Natural killer cell treated with Interleukin-12 subunit alpha and Interleukin-12 subunit beta and Interleukin-15 and Interleukin-18, amount 100 ng/mL, for 72 hours (primary cell): ENCODE measurements at regions not wholly inside any gene's neighbourhood (a gene's known extent, or its start where the extent isn't known, plus 50 kb on each side); places are given as distances from the start of the nearest gene placed in this dataset.

Source experiments
- ATAC-seq, 2 donors: fragments of 150-1000 bp; cut with Tn5 transposase in 1 of 2; sonication (Bioruptor Pico), chemical (Tn5 transposase) in 1 of 2; 2 replicates each; pipeline ENCODE4 v1.10.0; 2021
- DNase-seq: peaks from one replicate; pipeline ENCODE4 v3.0.0; 2022; ENCODE audit warnings: low spot score
- H3K27ac Mint-ChIP-seq, 2 donors: 1 replicate in 1 of 2; 2 replicates in 1 of 2; pipeline ENCODE4 v1.8.0; 2022; ENCODE audit warnings: mixed read lengths in 2 of 2, mild to moderate bottlenecking in 1 of 2, moderate library complexity in 1 of 2
- H3K27me3 Mint-ChIP-seq, 2 donors: 1 replicate in 1 of 2; 2 replicates in 1 of 2; pipeline ENCODE4 v1.8.0; 2022; ENCODE audit warnings: mixed read lengths in 2 of 2
- H3K36me3 Mint-ChIP-seq: one replicate; pipeline ENCODE4 v1.8.0; 2022; ENCODE audit warnings: mixed read lengths
- H3K4me1 Mint-ChIP-seq, 2 donors: 1 replicate in 1 of 2; 2 replicates in 1 of 2; pipeline ENCODE4 v1.8.0; 2022; ENCODE audit warnings: low read depth in 2 of 2, mixed read lengths in 2 of 2, mild to moderate bottlenecking in 1 of 2
- H3K4me3 Mint-ChIP-seq: one replicate; pipeline ENCODE4 v1.8.0; 2022; ENCODE audit warnings: mixed read lengths
- H3K9me3 Mint-ChIP-seq: 2 replicates; pipeline ENCODE4 v1.8.0; 2022; ENCODE audit warnings: mixed read lengths

DNA sequence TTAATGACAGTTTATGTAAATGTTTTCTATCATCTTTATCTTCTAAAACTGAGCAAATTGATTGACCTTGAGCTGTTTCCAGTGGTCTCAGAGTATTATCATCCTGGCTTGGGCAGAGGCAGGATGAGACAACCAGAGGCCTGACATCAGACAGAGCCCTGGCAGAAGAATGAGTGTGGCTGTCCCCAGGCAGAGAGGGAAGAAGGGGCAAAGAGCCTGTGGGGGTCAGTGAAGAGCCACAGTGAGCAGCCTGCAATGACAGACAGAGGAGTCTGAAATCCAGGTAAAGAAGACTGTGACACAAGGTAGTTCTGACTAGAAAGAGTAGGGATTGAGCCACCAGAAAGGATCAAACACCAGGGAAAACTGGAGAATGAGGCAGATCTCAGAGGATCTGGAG is 182.4 kb upstream of the ARSJ start:
- Mint-ChIP-seq H3K9me3 (no peaks in the 10 kb centered on the region), H3K27ac (no peak overlapping the region), H3K36me3 (no peaks in the 10 kb centered on the region), H3K4me3 (no peak overlapping the region), H3K4me1 (no peaks in the 10 kb centered on the region), H3K27me3 (peaks cover 4 to 7% of the 10 kb centered on the region in 2 donors)
- no peak for ATAC-seq
- no peak for DNase-seq

DNA sequence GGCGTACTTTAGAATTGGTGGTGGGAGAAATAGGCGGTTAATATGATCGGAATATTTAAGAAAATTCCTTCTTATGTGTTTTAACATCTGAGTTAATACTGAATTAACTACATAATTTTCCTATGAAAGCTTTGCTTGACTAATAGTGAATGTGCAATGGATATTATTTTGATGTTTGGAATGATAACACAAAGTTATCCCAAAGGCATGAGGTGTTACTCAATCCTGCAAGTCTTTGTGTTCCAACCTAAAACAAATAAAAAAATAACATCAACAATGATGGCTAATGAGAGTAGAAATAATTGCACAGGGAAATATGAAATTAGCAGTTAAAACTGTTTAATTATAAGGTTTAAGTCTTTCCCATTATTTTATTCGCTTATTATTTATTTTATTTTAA is 183.6 kb upstream of the ARSJ start:
- DNase-seq (no peak), ATAC-seq (no peak)
- Mint-ChIP-seq H3K4me1 (no peaks in the 10 kb centered on the region), H3K27me3 (peaks cover 4 to 7% of the 10 kb centered on the region in 2 donors), H3K27ac (no peak overlapping the region), H3K4me3 (no peak overlapping the region), H3K9me3 (no peaks in the 10 kb centered on the region), H3K36me3 (no peaks in the 10 kb centered on the region)

DNA sequence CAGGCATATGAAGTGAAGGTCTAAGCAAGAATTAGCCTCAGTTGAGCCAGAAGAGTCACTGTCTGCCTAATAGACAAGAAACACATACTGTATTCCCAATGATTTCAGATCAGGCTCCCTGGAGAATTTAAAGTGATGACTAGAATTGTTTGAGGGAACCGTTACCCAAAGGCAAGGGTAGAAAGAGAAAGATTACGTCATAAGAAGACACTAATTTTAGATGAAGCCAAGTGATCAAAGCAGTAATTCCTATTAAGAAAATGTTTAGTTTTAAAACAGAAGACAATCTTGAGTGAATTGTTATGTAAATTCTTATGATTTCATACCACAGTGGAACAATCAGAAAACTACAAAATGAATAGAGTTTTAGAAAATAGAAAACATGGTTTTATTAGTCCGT is 194.5 kb upstream of the ARSJ start:
- Mint-ChIP-seq H3K36me3 (no peaks in the 10 kb centered on the region), H3K27ac (no peak overlapping the region), H3K4me3 (no peak overlapping the region), H3K9me3 (no peaks in the 10 kb centered on the region), H3K27me3 (peaks cover 0 to 8% of the 10 kb centered on the region in 2 donors), H3K4me1 (no peaks in the 10 kb centered on the region)
- DNase-seq: no peak
- no peak for ATAC-seq

DNA sequence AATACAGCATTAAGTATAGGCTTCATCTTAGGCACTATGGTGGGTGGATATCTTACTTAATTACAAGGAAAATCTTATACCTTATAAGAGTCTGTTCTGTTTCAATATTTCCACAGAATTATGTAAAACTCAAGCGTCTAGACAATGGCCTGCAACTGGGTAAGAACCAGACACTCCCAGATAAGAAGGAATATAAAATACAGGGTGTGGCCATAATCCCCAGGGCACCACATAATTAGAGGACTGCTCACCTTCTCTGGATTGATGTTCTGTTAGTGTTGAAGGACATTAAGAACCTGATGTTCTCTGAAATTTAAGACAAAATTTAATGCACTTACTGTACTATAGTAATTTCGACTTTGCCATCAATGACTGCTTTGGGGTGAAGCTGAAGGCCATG is 198.2 kb upstream of the ARSJ start:
- no peak overlapping the region for H3K27ac Mint-ChIP-seq
- DNase-seq (no peak), ATAC-seq (no peak)
- H3K27me3 Mint-ChIP-seq: peaks cover 0 to 4% of the 10 kb centered on the region in 2 donors
- H3K4me3 Mint-ChIP-seq: no peak overlapping the region
- peaks cover 4% of the 10 kb centered on the region for H3K9me3 Mint-ChIP-seq
- H3K4me1 Mint-ChIP-seq: no peaks in the 10 kb centered on the region
- no peaks in the 10 kb centered on the region for H3K36me3 Mint-ChIP-seq

DNA sequence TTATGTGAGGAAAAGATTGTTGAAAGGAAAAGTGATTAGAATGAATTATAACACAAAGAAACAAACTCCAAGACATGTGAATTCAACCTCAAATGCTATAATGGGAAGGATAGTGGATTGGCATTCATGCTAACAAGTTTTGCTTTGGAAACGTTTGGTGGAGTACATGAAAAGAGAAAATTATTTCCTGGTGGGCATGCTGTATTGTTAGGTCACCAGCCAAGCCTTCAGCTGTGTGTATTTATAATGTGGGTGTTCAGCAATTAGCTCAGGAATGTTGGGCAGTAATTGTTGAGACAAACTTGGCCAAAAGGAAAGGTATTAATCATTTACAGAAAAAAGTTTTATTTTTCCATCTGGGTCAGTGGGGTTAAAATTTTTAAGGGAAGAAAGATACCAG is 198.9 kb upstream of the ARSJ start:
- Mint-ChIP-seq H3K27me3 (no peaks in the 10 kb centered on the region), H3K4me1 (no peaks in the 10 kb centered on the region), H3K4me3 (no peak overlapping the region), H3K36me3 (no peaks in the 10 kb centered on the region), H3K9me3 (peaks cover 6% of the 10 kb centered on the region), H3K27ac (no peak overlapping the region)
- no peak for ATAC-seq
- DNase-seq: no peak

DNA sequence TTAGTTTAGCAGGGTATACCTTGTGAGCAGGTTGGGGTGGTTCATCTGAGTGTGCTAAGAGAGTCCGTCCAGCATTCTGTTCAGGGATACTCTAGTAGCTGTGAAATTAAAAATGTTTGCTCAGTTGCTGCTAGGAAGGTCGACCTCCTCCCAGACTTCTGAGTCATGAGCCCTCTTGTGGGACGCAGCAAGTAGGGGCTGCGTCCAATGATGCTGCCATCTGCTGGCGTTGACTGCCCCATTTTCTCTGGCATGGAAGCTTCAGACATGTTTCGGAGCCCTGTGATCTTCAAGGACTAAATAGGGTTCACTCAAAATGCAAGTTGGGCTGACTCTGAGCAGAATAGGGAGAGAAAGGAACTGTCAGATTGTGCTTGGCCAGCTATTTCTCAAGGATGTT is 201.0 kb upstream of the ARSJ start:
- no peak for ATAC-seq
- Mint-ChIP-seq H3K9me3 (peaks cover 6% of the 10 kb centered on the region), H3K4me3 (no peak overlapping the region), H3K4me1 (no peaks in the 10 kb centered on the region), H3K27ac (no peak overlapping the region), H3K27me3 (no peaks in the 10 kb centered on the region), H3K36me3 (no peaks in the 10 kb centered on the region)
- DNase-seq: no peak

DNA sequence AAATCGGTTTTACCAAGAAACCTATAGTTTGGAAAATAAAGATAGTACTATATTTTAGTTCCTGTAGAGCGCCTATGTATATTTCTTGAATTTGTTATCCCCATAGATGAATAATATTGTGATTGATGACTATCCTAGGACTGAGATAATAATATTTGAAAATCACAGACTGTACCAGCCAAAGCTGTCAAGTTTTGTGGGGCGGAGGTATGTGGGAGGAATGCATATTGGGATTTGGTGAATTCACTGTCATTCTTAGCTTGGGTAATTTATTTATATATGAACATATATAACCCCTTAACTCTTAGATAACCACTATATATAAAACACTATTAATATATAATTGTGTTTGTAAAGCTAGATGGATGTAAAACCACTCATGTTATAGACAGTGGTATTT is 205.5 kb upstream of the ARSJ start:
- H3K9me3 Mint-ChIP-seq: peaks cover 9% of the 10 kb centered on the region
- no peaks in the 10 kb centered on the region for H3K27me3 Mint-ChIP-seq
- ATAC-seq (no peak), DNase-seq (no peak)
- H3K4me3 Mint-ChIP-seq: no peak overlapping the region
- H3K27ac Mint-ChIP-seq: no peak overlapping the region
- no peaks in the 10 kb centered on the region for H3K36me3 Mint-ChIP-seq
- no peaks in the 10 kb centered on the region for H3K4me1 Mint-ChIP-seq

DNA sequence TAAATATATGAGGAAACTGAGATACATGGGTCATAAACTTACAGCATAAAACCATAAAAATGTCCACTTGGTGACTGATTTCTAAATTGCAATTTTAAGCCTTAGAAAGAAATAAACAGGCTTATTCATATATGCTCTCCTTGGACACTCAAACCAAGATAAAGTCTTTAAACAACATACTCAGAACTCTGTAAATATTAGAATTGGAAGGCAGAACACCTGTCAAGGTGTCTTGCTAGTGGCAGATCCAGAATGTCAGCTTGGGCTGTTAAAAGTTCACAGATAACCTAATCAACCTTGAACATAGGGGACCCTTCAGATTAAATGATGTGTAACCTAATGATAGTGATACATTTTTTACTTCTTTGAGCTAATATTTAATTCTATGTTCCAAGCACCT is 208.1 kb upstream of the ARSJ start:
- Mint-ChIP-seq H3K36me3 (no peaks in the 10 kb centered on the region), H3K4me3 (no peak overlapping the region), H3K9me3 (peaks cover 5% of the 10 kb centered on the region), H3K27ac (no peak overlapping the region), H3K4me1 (no peaks in the 10 kb centered on the region), H3K27me3 (no peaks in the 10 kb centered on the region)
- no peak for DNase-seq
- no peak for ATAC-seq

DNA sequence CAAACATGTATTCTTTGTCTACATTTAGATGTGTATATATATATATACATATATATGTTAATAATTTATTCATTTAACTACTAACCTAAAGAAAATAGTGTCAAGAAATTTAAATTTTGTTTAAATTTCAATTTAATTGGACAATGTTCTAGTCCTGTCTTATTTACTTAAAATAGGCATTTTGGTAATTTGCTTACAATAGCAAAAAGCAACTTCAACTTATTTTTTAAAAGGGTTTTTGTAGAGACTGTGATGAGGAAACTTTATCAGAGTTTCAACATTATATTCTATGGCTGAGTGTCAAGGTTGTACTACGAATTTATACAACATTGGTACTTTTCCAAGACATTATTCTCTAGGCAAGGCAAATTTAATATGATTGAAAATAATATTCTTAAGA is 212.0 kb upstream of the ARSJ start:
- ATAC-seq: no peak
- Mint-ChIP-seq H3K4me1 (no peaks in the 10 kb centered on the region), H3K4me3 (no peak overlapping the region), H3K9me3 (peaks cover 4% of the 10 kb centered on the region), H3K27me3 (peaks cover 4 to 7% of the 10 kb centered on the region in 2 donors), H3K36me3 (no peaks in the 10 kb centered on the region), H3K27ac (no peak overlapping the region)
- DNase-seq: no peak

DNA sequence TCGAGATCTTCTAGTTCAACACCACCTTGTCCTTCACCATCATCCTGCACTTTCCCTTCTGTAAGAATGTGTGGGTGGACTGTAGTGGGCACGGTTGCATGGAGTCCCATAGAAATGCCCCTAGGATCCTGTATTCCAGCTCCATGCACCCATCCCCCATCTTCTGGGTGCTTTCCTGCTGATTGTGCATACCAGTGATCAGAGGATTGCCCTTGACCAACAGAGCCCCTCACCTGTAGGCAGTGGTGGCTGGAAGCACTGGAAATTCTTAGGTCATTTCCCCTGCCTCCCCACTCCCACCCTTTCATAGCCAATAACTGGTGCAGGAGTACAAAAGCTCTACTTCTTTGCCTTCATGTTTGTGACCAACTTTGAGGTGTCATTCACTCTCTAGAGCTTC is 213.4 kb upstream of the ARSJ start:
- H3K27ac Mint-ChIP-seq: no peak overlapping the region
- no peak overlapping the region for H3K4me3 Mint-ChIP-seq
- peaks cover 4% of the 10 kb centered on the region for H3K9me3 Mint-ChIP-seq
- H3K4me1 Mint-ChIP-seq: no peaks in the 10 kb centered on the region
- ATAC-seq (no peak), DNase-seq (no peak)
- H3K36me3 Mint-ChIP-seq: no peaks in the 10 kb centered on the region
- H3K27me3 Mint-ChIP-seq: peaks cover 5 to 14% of the 10 kb centered on the region in 2 donors

DNA sequence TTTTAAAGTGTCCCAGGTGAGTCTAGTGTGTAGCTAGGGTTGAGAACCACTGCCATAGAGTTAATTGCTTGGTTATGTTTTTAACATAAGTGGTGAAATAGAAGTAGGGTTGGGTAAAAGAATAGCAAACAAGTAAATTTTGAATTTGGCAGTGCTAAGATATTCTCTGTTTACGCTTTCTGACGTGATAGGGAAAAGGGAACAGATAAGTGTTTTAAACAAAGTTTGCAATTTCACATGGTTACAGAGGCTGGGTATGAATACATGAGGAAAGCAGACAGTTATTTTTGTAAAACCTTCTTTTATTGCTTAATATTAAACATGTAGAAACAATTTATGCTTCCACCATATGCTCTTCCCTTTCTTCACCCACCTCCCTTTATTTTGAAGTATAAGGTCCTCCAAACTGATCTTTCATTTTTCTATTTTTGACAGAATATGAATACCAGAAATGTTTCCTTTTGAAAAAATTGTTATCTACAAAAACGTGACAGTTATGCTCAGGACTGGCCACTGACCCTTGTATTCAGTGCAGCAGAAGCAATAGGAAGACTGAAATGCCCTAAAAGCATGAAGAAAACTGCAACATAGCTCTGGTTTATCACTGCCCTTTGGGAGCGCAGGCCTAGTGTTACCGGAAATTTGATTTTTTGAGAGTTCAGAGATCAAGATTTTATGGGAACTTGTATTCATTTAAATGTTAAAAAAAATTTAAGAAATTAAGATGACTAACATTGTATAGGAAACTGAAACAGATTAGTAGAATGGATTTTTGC is 214.4 kb upstream of the ARSJ start:
- Mint-ChIP-seq H3K27me3 (peaks cover 8 to 14% of the 10 kb centered on the region in 2 donors), H3K27ac (no peak overlapping the region)

DNA sequence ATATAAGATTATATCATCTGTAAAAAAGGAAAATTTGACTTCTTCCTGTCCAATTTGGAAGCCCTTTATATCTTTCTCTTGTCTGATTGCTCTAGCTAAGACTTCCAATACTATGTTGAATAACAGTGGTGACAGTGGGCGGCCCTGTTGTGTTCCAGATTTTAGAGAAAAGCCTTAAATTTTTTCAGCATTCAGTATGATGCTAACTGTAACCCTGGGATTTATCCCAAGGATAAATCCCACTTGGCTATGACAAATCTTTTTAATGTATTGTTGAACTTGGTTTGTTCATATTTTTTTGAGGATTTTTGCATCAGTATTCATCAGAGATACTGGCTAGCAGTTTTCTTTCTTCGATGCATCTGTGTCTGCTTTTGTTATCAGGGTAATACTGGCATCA is 217.2 kb upstream of the ARSJ start:
- no peak for DNase-seq
- no peak overlapping the region for H3K4me3 Mint-ChIP-seq

More for the DNA sequence above, 214.4 kb upstream of the ARSJ start:
- no peaks in the 10 kb centered on the region for H3K4me1 Mint-ChIP-seq
- no peak overlapping the region for H3K4me3 Mint-ChIP-seq
- ATAC-seq: no peak
- no peak for DNase-seq
- H3K36me3 Mint-ChIP-seq: no peaks in the 10 kb centered on the region
- H3K9me3 Mint-ChIP-seq: peaks cover 4% of the 10 kb centered on the region

DNA sequence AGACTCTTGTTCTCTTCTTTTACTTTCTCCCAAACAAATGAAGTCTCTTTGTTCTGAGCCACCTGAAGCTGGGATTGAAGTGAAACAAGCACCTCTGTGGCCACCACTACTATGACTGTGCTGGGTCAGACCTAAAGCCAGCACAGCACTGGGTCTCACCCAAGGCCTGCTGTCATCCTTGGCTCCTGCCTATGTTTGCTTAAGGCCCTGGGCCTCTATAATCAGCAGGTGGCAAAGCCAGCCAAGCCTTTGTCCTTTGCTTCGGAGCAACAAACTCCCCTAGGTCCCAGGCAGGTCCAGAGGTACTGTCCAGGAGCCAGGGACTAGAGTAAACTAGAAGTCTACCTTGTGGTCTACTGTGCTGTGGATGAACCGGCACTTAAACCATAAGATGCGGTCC is 220.6 kb upstream of the ARSJ start:
- Mint-ChIP-seq H3K27me3 (peaks cover 4 to 8% of the 10 kb centered on the region in 2 donors), H3K9me3 (peaks cover 3% of the 10 kb centered on the region), H3K4me3 (no peak overlapping the region), H3K36me3 (no peaks in the 10 kb centered on the region), H3K4me1 (no peaks in the 10 kb centered on the region), H3K27ac (no peak overlapping the region)
- ATAC-seq: no peak
- no peak for DNase-seq

More for the DNA sequence above, 217.2 kb upstream of the ARSJ start:
- Mint-ChIP-seq H3K9me3 (peaks cover 3% of the 10 kb centered on the region), H3K27me3 (peaks cover 8 to 14% of the 10 kb centered on the region in 2 donors), H3K36me3 (no peaks in the 10 kb centered on the region), H3K27ac (no peak overlapping the region), H3K4me1 (no peaks in the 10 kb centered on the region)
- ATAC-seq: no peak

DNA sequence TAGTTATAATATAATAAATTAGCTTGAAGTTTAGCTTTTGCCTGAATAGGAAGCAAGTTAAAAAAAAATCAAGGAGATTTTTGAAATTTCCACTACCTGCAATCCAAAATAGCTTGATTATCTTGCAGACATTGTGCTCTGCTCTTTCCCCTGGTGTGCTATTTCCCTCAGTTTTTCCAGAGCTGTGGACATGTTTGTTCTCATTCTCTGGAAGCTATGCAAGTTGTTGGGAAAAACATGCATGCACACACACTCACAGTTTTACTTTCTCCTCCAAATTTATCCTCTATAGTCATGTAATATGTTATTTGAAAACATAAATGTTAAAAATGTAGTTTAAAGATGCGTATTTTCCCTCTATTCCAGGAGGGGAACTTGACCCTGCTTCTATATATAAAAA is 225.8 kb upstream of the ARSJ start:
- Mint-ChIP-seq H3K36me3 (no peaks in the 10 kb centered on the region), H3K9me3 (no peaks in the 10 kb centered on the region), H3K27ac (no peak overlapping the region), H3K27me3 (no peaks in the 10 kb centered on the region), H3K4me3 (no peak overlapping the region), H3K4me1 (no peaks in the 10 kb centered on the region)
- ATAC-seq (no peak), DNase-seq (no peak)

DNA sequence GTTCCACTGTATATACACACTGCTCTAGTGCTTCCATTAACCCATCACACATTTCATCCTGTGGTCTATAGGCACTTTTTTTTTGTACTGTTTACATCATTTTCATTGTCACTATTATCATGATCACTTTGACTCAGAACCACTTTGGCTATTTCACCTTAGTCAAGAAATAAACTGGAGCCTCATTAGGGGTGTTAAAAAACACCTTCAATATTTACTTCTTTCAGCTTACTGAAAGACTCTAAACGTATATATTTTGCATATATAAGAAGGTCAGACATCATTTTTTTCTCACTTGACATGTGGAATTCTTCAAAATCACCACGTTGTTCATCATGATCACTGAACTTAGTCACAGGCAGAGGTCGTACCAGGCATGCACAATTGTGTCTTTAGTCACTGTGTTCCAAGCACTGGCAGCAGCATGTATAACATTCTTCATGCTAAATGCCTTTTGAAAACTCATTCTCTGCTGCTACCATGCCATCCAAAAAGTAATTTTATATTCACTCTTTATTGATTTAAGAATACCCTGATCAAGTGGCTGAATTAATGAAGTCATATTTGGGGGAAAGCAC is 229.2 kb upstream of the ARSJ start:
- DNase-seq (no peak), ATAC-seq (no peak)
- Mint-ChIP-seq H3K27me3 (peaks cover 0 to 2% of the 10 kb centered on the region in 2 donors), H3K9me3 (no peaks in the 10 kb centered on the region), H3K4me3 (no peak overlapping the region), H3K4me1 (no peaks in the 10 kb centered on the region), H3K36me3 (no peaks in the 10 kb centered on the region), H3K27ac (no peak overlapping the region)
